ENCODE measurements at regions not wholly inside any gene's neighbourhood (a gene's known extent, or its start where the extent isn't known, plus 50 kb on each side); places are given as distances from the start of the nearest gene placed in this dataset.

DNA sequence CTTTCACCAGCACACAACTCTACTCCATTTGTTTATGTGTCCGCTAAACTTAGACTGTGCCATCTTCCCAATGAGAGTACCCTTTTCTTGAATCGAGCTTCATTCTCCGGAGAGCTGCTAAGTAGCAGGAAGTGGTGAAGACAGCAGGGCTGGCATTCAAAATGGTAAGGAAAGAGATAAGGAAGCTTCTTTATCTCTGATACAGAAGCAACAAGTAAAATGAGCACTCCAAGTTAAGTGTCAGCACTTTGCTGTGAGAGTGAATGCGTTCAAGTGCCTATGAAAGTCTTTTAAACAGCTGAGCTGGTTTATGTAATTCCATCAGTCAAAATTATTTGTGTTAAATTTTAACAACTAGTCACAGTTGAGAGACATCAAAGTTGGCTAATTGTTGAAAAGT is 386.8 kb upstream of the PTPRD start:
- no peak for TF ChIP-seq POLR2AphosphoS5 (IDR thresholded peaks at IDR 0.05)
- TF ChIP-seq, protein P1, sequence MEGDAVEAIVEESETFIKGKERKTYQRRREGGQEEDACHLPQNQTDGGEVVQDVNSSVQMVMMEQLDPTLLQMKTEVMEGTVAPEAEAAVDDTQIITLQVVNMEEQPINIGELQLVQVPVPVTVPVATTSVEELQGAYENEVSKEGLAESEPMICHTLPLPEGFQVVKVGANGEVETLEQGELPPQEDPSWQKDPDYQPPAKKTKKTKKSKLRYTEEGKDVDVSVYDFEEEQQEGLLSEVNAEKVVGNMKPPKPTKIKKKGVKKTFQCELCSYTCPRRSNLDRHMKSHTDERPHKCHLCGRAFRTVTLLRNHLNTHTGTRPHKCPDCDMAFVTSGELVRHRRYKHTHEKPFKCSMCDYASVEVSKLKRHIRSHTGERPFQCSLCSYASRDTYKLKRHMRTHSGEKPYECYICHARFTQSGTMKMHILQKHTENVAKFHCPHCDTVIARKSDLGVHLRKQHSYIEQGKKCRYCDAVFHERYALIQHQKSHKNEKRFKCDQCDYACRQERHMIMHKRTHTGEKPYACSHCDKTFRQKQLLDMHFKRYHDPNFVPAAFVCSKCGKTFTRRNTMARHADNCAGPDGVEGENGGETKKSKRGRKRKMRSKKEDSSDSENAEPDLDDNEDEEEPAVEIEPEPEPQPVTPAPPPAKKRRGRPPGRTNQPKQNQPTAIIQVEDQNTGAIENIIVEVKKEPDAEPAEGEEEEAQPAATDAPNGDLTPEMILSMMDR (IDR thresholded peaks at IDR 0.05): no peak
- no peak for TF ChIP-seq EP300 (IDR thresholded peaks at IDR 0.05)

Data from suprapubic skin (tissue), 4 donors.